A673 (cell line): ENCODE measurements at regions not wholly inside any gene's neighbourhood (a gene's known extent, or its start where the extent isn't known, plus 50 kb on each side); places are given as distances from the start of the nearest gene placed in this dataset.

ENCODE experiments used
- BruUV-seq: library from RNA; stranded (reverse); fragments of 400-500 nt; replicated peaks from 2 replicates; lab custom pipeline; 2021; lab: Mats Ljungman, UMichigan
- CTCF ChIA-PET: fragments of 300-600 bp; sonication (Branson Sonifier 250); formaldehyde crosslinking; loops from one replicate; lab custom pipeline; 2022; ENCODE audit warnings: antibody characterized with exemption; lab: Charles Lee
- POLR2A ChIA-PET: fragments of 300-600 bp; sonication (Branson Sonifier 250); formaldehyde crosslinking; loops from one replicate; lab custom pipeline; 2022; ENCODE audit warnings: antibody characterized with exemption; ENCODE audit not compliant: low non-redundant PET; lab: Charles Lee
- DNase-seq: peaks from one replicate; pipeline ENCODE4 v3.0.0-alpha.2; 2015; ENCODE audit warnings: low spot score
- H3K27ac ChIP-seq: fragments of 200-600 bp; sonication (generic); 2 replicates; pipeline ENCODE4 v1.5.1; 2016; ENCODE audit warnings: mixed run types, low read depth, mild to moderate bottlenecking, mixed read lengths, antibody characterized with exemption, low read length; ENCODE audit not compliant: poor library complexity, severe bottlenecking
- H3K27me3 ChIP-seq: fragments of 200-600 bp; sonication (generic); replicated peaks from 2 replicates; pipeline ENCODE4 v1.6.1; 2017; ENCODE audit warnings: mixed run types, low read depth, mild to moderate bottlenecking, mixed read lengths, antibody characterized with exemption, low read length; ENCODE audit not compliant: insufficient read depth, poor library complexity
- H3K36me3 ChIP-seq: fragments of 200-600 bp; sonication (generic); 2 replicates; pipeline ENCODE4 v1.6.1; 2016; ENCODE audit warnings: mixed run types, mild to moderate bottlenecking, mixed read lengths, antibody characterized with exemption, low read length; ENCODE audit not compliant: insufficient read depth, poor library complexity, severe bottlenecking
- H3K4me1 ChIP-seq: fragments of 200-600 bp; sonication (generic); 2 replicates; pipeline ENCODE4 v1.6.1; 2017; ENCODE audit warnings: mixed run types, mild to moderate bottlenecking, mixed read lengths, antibody characterized with exemption, low read length; ENCODE audit not compliant: insufficient read depth, poor library complexity, severe bottlenecking
- H3K4me3 ChIP-seq: fragments of 200-600 bp; sonication (generic); 2 replicates; pipeline ENCODE4 v1.5.1; 2016; ENCODE audit warnings: low read depth, mixed run types, mild to moderate bottlenecking, mixed read lengths, low read length; ENCODE audit not compliant: poor library complexity, severe bottlenecking
- H3K9me3 ChIP-seq: fragments of 200-600 bp; sonication (generic); 2 replicates; pipeline ENCODE4 v1.6.1; 2016; ENCODE audit warnings: mixed run types, low read depth, mild to moderate bottlenecking, mixed read lengths, antibody characterized with exemption, low read length; ENCODE audit not compliant: poor library complexity, severe bottlenecking
- CTCF ChIP-seq: fragments of 300-800, 200-600 bp; sonication (generic); conservative IDR thresholded peaks from 2 replicates; pipeline ENCODE4 v1.5.1; 2017; ENCODE audit warnings: low read depth, mild to moderate bottlenecking, antibody characterized with exemption, low read length, moderate library complexity, mixed read lengths
- EZH2 ChIP-seq: fragments of 200-600 bp; sonication (generic); IDR thresholded peaks from 2 replicates; pipeline ENCODE4 v1.6.1; 2017; ENCODE audit warnings: borderline replicate concordance, low read depth, mild to moderate bottlenecking, mixed read lengths, antibody characterized with exemption, low read length; ENCODE audit not compliant: poor library complexity, severe bottlenecking
- intact Hi-C: fragments of 100-400 bp; cut with micrococcal nuclease; formaldehyde crosslinking; loops from one replicate; pipeline ENCODE4 v1.10.0; 2022; ENCODE audit not compliant: unreplicated experiment

GRCh38 chr10:129165770-129166169, 301.3 kb upstream of the MGMT start:
- TF ChIP-seq CTCF, result no peak
- no peak for TF ChIP-seq EZH2
- no TSS peak for BruUV-seq
- peak overlapping the region; percentile 82 for H3K27ac ChIP-seq
- CTCF ChIA-PET, result interaction anchor here (0.8 to 1.9 kb wide), 2 partner anchors 128 to 166 kb away, joined by 3 to 5 read pairs; no protein-coding TSS in a partner anchor
- peaks cover 46% of the 10 kb centered on the region for H3K4me1 ChIP-seq
- intact Hi-C loops, result loop anchor here (1.0 to 10.0 kb wide), 4 partner anchors 129 to 799 kb away; partner anchors contain the start of gene EBF3
- DNase-seq, result peak; percentile 88
- H3K27me3 ChIP-seq, result no peaks in the 10 kb centered on the region
- no peak overlapping the region for H3K4me3 ChIP-seq
- H3K9me3 ChIP-seq, result peaks cover 3% of the 10 kb centered on the region
- no peaks in the 10 kb centered on the region for H3K36me3 ChIP-seq
- POLR2A ChIA-PET, result no interaction called here

- H3K9me3 ChIP-seq, result no peaks in the 10 kb centered on the region
- no peak for TF ChIP-seq CTCF
- no peak for TF ChIP-seq EZH2
- H3K27me3 ChIP-seq, result no peaks in the 10 kb centered on the region
- ChIA-PET POLR2A (no interaction called here), CTCF (interaction anchor here (0.6 kb wide), 1 partner anchor 125 kb away, joined by 5 read pairs; no protein-coding TSS in a partner anchor)
- no peak overlapping the region for H3K27ac ChIP-seq
- intact Hi-C loops, result loop anchor here (10.0 kb wide), 2 partner anchors 156 to 796 kb away; partner anchors contain the start of gene EBF3
- no peak for DNase-seq
- BruUV-seq, result no TSS peak
- H3K4me1 ChIP-seq, result peaks cover 46% of the 10 kb centered on the region
- no peak overlapping the region for H3K4me3 ChIP-seq
- H3K36me3 ChIP-seq, result no peaks in the 10 kb centered on the region
Observed at GRCh38 chr10:129168660-129169059, 298.4 kb upstream of the MGMT start.

GRCh38 chr10:129169115-129169514, 297.9 kb upstream of the MGMT start:
- H3K4me3 ChIP-seq, result no peak overlapping the region
- BruUV-seq, result no TSS peak
- H3K4me1 ChIP-seq, result peaks cover 46% of the 10 kb centered on the region
- TF ChIP-seq CTCF (no peak), EZH2 (no peak)
- no peaks in the 10 kb centered on the region for H3K9me3 ChIP-seq
- CTCF ChIA-PET, result no interaction called here
- DNase-seq, result no peak
- POLR2A ChIA-PET, result no interaction called here
- intact Hi-C loops, result loop anchor here (10.0 kb wide), 2 partner anchors 156 to 796 kb away; partner anchors contain the start of gene EBF3
- H3K27ac ChIP-seq, result no peak overlapping the region
- no peaks in the 10 kb centered on the region for H3K27me3 ChIP-seq
- H3K36me3 ChIP-seq, result no peaks in the 10 kb centered on the region
